ENCODE measurements at regions not wholly inside any gene's neighbourhood (a gene's known extent, or its start where the extent isn't known, plus 50 kb on each side); places are given as distances from the start of the nearest gene placed in this dataset.
A peak's percentile ranks its signal among the peaks of the same experiment; 100 is the strongest.

DNA sequence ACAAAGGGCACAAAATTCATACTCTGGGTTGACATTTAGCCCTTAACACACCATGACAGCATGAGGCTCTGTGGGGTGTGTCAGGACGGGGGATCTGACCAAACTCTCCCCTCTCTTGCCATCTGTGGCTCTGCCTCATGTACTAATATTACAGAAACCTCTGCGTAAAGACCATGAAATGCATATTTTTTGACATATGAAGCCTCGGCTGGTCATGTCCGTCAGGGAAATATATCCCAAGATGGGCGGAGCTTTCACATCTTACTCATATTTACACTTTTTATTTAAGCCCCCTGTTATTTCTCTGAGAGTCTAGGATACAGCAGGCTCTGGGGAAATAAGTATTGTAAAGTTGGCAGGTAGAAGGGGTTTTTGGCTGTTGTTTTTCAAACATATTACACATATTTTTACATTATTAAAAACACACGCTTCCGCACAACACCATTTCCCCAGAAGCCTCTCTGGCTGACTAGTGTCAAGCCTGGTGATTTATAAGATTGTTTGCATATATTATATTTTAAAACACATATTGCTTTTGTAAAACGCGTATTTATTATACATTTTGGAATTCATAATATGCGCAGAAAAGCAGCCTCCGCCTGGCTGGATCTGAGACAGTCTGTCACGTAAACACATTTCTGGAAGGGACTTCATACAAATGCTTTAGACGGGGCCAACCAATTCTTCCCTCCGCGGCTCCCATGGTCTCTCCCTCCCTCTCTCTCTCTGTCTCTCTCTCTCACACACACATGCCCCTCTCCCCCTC, 237.7 kb upstream of the ZFHX3 start:
- Histone ChIP-seq H3K56ac (ENCODE audit: extremely low read depth, insufficient read depth, low read length) (no peak overlapping the region), H4K91ac (ENCODE audit: insufficient read depth, low read depth, low read length) (no peak overlapping the region), H3K18ac (ENCODE audit: low read depth, low read length) (no peak overlapping the region), H3K27ac (ENCODE audit: insufficient read depth, low read length) (no peak overlapping the region), H4K5ac (ENCODE audit: low read depth, low read length) (no peak overlapping the region; the same call in 1 of the 2 replicates), H2BK20ac (ENCODE audit: low read depth, low read length) (no peak overlapping the region), H2AK9ac (replicated peaks; ENCODE audit: low read depth, low read length, poor library complexity) (no peak overlapping the region), H3K27me3 (ENCODE audit: control insufficient read depth, insufficient read depth, low read length) (peaks cover 33% of the 10 kb centered on the region), H3K23ac (ENCODE audit: low read depth, low read length) (no peak overlapping the region), H2BK120ac (ENCODE audit: low read depth, low read length) (no peak overlapping the region), H2BK5ac (ENCODE audit: low read depth, low read length, poor library complexity, severe bottlenecking) (no peak overlapping the region), H4K8ac (ENCODE audit: low read depth in 2 of 2, low read length in 2 of 2) (no peak overlapping the region), H2AK5ac (ENCODE audit: low read depth, low read length) (no peak overlapping the region), H3K14ac (replicated peaks; ENCODE audit: low read depth, low read length) (no peak overlapping the region), H3K9me1 (ENCODE audit: insufficient read depth, low read length) (no peaks in the 10 kb centered on the region), H3K4ac (ENCODE audit: low read depth, low read length) (no peak overlapping the region), H3K4me3 (ENCODE audit: insufficient read depth, low read depth, low read length) (no peak overlapping the region), H3K79me1 (ENCODE audit: low read depth in 1 of 2, low read length in 2 of 2) (no peaks in the 10 kb centered on the region), H3K9ac (ENCODE audit: low read depth, low read length) (no peak overlapping the region), H4K20me1 (ENCODE audit: insufficient read depth, low read length) (no peaks in the 10 kb centered on the region), H3K36me3 (ENCODE audit: control insufficient read depth, insufficient read depth, low read length) (no peaks in the 10 kb centered on the region), H3K4me2 (ENCODE audit: low read depth, low read length) (peak overlapping the region; percentile 33; the same call in 1 of the 2 replicates), H2AFZ (replicated peaks; ENCODE audit: low read length, poor library complexity) (peak overlapping the region; percentile 65), H3K4me1 (ENCODE audit: control insufficient read depth, insufficient read depth, low read length) (no peaks in the 10 kb centered on the region), H3K9me3 (ENCODE audit: control insufficient read depth, insufficient read depth, low read length) (no peaks in the 10 kb centered on the region), H2BK15ac (ENCODE audit: low read depth, low read length) (no peak overlapping the region)
- in situ Hi-C loops (cut with MboI; ENCODE audit: low sequenced_read_pairs) (no loop called here), intact Hi-C loops (cut with micrococcal nuclease) (no loop called here), dilution Hi-C loops (cut with HindIII; ENCODE audit: low sequenced_read_pairs, unreplicated experiment) (no loop called here)
- TF ChIP-seq MAZ (IDR thresholded peaks at IDR 0.05; ENCODE audit: borderline replicate concordance, low read depth, low read length) (no peak), BHLHE40 (IDR thresholded peaks at IDR 0.05; ENCODE audit: low read depth, low read length) (no peak), NFE2L2 (IDR thresholded peaks at IDR 0.05; ENCODE audit: low read depth, low read length) (no peak), RAD21 (IDR thresholded peaks at IDR 0.05; ENCODE audit: low read length) (no peak), SMC3 (IDR thresholded peaks at IDR 0.05; ENCODE audit: low read depth, low read length) (no peak), MAFK (IDR thresholded peaks at IDR 0.05; ENCODE audit: low read depth, low read length) (no peak), CEBPB (IDR thresholded peaks at IDR 0.05; ENCODE audit: low read depth, low read length) (no peak), POLR2A (IDR thresholded peaks at IDR 0.05; ENCODE audit: low read depth, low read length) (no peak), RFX5 (IDR thresholded peaks at IDR 0.05; ENCODE audit: low read depth, low read length) (no peak), MXI1 (IDR thresholded peaks at IDR 0.05; ENCODE audit: borderline replicate concordance, low read depth, low read length) (no peak), FOS (IDR thresholded peaks at IDR 0.05; ENCODE audit: low read depth, low read length) (no peak)
- TF ChIP-seq, protein P1, sequence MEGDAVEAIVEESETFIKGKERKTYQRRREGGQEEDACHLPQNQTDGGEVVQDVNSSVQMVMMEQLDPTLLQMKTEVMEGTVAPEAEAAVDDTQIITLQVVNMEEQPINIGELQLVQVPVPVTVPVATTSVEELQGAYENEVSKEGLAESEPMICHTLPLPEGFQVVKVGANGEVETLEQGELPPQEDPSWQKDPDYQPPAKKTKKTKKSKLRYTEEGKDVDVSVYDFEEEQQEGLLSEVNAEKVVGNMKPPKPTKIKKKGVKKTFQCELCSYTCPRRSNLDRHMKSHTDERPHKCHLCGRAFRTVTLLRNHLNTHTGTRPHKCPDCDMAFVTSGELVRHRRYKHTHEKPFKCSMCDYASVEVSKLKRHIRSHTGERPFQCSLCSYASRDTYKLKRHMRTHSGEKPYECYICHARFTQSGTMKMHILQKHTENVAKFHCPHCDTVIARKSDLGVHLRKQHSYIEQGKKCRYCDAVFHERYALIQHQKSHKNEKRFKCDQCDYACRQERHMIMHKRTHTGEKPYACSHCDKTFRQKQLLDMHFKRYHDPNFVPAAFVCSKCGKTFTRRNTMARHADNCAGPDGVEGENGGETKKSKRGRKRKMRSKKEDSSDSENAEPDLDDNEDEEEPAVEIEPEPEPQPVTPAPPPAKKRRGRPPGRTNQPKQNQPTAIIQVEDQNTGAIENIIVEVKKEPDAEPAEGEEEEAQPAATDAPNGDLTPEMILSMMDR (conservative IDR thresholded peaks at IDR 0.05; ENCODE audit: low read depth, low read length): no peak
- TF ChIP-seq, protein P2, sequence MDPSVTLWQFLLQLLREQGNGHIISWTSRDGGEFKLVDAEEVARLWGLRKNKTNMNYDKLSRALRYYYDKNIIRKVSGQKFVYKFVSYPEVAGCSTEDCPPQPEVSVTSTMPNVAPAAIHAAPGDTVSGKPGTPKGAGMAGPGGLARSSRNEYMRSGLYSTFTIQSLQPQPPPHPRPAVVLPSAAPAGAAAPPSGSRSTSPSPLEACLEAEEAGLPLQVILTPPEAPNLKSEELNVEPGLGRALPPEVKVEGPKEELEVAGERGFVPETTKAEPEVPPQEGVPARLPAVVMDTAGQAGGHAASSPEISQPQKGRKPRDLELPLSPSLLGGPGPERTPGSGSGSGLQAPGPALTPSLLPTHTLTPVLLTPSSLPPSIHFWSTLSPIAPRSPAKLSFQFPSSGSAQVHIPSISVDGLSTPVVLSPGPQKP (IDR thresholded peaks at IDR 0.05; ENCODE audit: borderline replicate concordance, low read depth, low read length): no peak
- CTCF ChIA-PET: interaction anchor here (0.6 kb wide), 1 partner anchor 98 kb away, joined by 3 read pairs; no protein-coding TSS in a partner anchor
- BruUV-seq (replicated peaks): no TSS peak
- 0% methylated on average over 1 of the region's 15 CpGs; no CpG with 5 or more reads in 1 of the 2 experiments for WGBS, 2 experiments (ENCODE audit: extremely low coverage in 2 of 2, insufficient read length in 1 of 2)
- DNase-seq (no peak), ATAC-seq (ENCODE audit: low read depth) (peak; percentile 48; the same call in 1 of the 2 replicates)
- POLR2A ChIA-PET (ENCODE audit: unreplicated experiment): no interaction called here
